ENCODE measurements at regions not wholly inside any gene's neighbourhood (a gene's known extent, or its start where the extent isn't known, plus 50 kb on each side); places are given as distances from the start of the nearest gene placed in this dataset.

DNA sequence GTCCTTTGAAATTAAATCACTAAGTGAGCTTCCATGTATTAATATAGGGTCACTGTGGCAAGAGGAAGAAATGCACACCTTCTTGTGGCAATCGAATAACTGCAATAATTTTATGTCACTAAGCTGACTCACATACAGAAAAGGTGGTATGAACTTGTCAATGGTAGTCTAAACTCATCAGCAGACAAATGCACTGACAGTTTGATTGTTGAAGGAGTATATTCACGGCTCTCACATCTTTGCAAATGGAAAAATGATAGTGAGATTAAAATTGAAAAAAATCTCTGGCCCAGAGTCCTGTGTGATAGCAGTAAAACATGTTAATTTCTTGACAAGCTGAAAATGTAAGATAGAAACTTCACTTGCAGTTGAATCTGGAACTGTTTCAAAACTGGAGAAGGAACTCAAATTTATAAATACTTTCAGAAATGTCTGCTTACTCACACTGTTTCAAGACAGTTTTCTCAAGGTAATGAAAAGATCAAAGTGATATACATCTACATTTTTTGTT lies 215.8 kb upstream of the CADM2 start:
- Histone ChIP-seq H4K8ac (ENCODE audit: low read depth in 2 of 2, low read length in 2 of 2) (no peak overlapping the region), H3K9me3 (ENCODE audit: control insufficient read depth, insufficient read depth, low read length) (no peaks in the 10 kb centered on the region), H3K9me1 (ENCODE audit: insufficient read depth, low read length) (no peaks in the 10 kb centered on the region), H3K4ac (ENCODE audit: low read depth, low read length) (no peak overlapping the region), H3K79me1 (ENCODE audit: low read depth in 1 of 2, low read length in 2 of 2) (no peaks in the 10 kb centered on the region), H2AK5ac (ENCODE audit: low read depth, low read length) (no peak overlapping the region), H2AFZ (replicated peaks; ENCODE audit: low read length, poor library complexity) (no peak overlapping the region), H3K9ac (ENCODE audit: low read depth, low read length) (no peak overlapping the region), H4K20me1 (ENCODE audit: insufficient read depth, low read length) (no peaks in the 10 kb centered on the region), H3K27ac (ENCODE audit: insufficient read depth, low read length) (no peak overlapping the region), H3K18ac (ENCODE audit: low read depth, low read length) (no peak overlapping the region), H4K5ac (ENCODE audit: low read depth, low read length) (no peak overlapping the region), H3K14ac (replicated peaks; ENCODE audit: low read depth, low read length) (no peak overlapping the region), H2BK5ac (ENCODE audit: low read depth, low read length, poor library complexity, severe bottlenecking) (no peak overlapping the region), H3K4me1 (ENCODE audit: control insufficient read depth, insufficient read depth, low read length) (no peaks in the 10 kb centered on the region), H3K56ac (ENCODE audit: extremely low read depth, insufficient read depth, low read length) (no peak overlapping the region), H2BK15ac (ENCODE audit: low read depth, low read length) (no peak overlapping the region), H3K36me3 (ENCODE audit: control insufficient read depth, insufficient read depth, low read length) (no peaks in the 10 kb centered on the region), H4K91ac (ENCODE audit: insufficient read depth, low read depth, low read length) (no peak overlapping the region), H2AK9ac (replicated peaks; ENCODE audit: low read depth, low read length, poor library complexity) (no peak overlapping the region), H3K27me3 (ENCODE audit: control insufficient read depth, insufficient read depth, low read length) (no peaks in the 10 kb centered on the region), H2BK120ac (ENCODE audit: low read depth, low read length) (no peak overlapping the region), H3K4me3 (ENCODE audit: insufficient read depth, low read depth, low read length) (no peak overlapping the region), H3K4me2 (ENCODE audit: low read depth, low read length) (no peak overlapping the region), H2BK20ac (ENCODE audit: low read depth, low read length) (no peak overlapping the region), H3K23ac (ENCODE audit: low read depth, low read length) (no peak overlapping the region)
- intact Hi-C loops (cut with micrococcal nuclease): loop anchor here (5.0 kb wide), 1 partner anchor 1531 kb away; no protein-coding TSS in a partner anchor
- no peak for DNase-seq
- no TSS peak for BruUV-seq (replicated peaks)
- ChIA-PET CTCF (no interaction called here), POLR2A (ENCODE audit: unreplicated experiment) (no interaction called here)
- TF ChIP-seq POLR2A (IDR thresholded peaks at IDR 0.05; ENCODE audit: low read depth, low read length): no peak
- no peak for TF ChIP-seq CEBPB (IDR thresholded peaks at IDR 0.05; ENCODE audit: low read depth, low read length)
- no peak for TF ChIP-seq MAFK (IDR thresholded peaks at IDR 0.05; ENCODE audit: low read depth, low read length)
- TF ChIP-seq FOS (IDR thresholded peaks at IDR 0.05; ENCODE audit: low read depth, low read length): no peak
- TF ChIP-seq RAD21 (IDR thresholded peaks at IDR 0.05; ENCODE audit: low read length): no peak
- TF ChIP-seq RFX5 (IDR thresholded peaks at IDR 0.05; ENCODE audit: low read depth, low read length): no peak
- TF ChIP-seq RCOR1 (IDR thresholded peaks at IDR 0.05; ENCODE audit: insufficient replicate concordance, low read length): no peak
- no peak for TF ChIP-seq NFE2L2 (IDR thresholded peaks at IDR 0.05; ENCODE audit: low read depth, low read length)
- no peak for TF ChIP-seq USF2 (IDR thresholded peaks at IDR 0.05; ENCODE audit: low read depth, low read length)
- TF ChIP-seq MXI1 (IDR thresholded peaks at IDR 0.05; ENCODE audit: borderline replicate concordance, low read depth, low read length): no peak
- no peak for TF ChIP-seq ELK1 (IDR thresholded peaks at IDR 0.05; ENCODE audit: borderline replicate concordance, low read depth, low read length)
- TF ChIP-seq BHLHE40 (IDR thresholded peaks at IDR 0.05; ENCODE audit: low read depth, low read length): no peak
- TF ChIP-seq CHD1 (IDR thresholded peaks at IDR 0.05; ENCODE audit: low read depth, low read length): no peak
- TF ChIP-seq, protein P1, sequence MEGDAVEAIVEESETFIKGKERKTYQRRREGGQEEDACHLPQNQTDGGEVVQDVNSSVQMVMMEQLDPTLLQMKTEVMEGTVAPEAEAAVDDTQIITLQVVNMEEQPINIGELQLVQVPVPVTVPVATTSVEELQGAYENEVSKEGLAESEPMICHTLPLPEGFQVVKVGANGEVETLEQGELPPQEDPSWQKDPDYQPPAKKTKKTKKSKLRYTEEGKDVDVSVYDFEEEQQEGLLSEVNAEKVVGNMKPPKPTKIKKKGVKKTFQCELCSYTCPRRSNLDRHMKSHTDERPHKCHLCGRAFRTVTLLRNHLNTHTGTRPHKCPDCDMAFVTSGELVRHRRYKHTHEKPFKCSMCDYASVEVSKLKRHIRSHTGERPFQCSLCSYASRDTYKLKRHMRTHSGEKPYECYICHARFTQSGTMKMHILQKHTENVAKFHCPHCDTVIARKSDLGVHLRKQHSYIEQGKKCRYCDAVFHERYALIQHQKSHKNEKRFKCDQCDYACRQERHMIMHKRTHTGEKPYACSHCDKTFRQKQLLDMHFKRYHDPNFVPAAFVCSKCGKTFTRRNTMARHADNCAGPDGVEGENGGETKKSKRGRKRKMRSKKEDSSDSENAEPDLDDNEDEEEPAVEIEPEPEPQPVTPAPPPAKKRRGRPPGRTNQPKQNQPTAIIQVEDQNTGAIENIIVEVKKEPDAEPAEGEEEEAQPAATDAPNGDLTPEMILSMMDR (conservative IDR thresholded peaks at IDR 0.05; ENCODE audit: low read depth, low read length): no peak
- no peak for TF ChIP-seq SMC3 (IDR thresholded peaks at IDR 0.05; ENCODE audit: low read depth, low read length)
- TF ChIP-seq MAZ (IDR thresholded peaks at IDR 0.05; ENCODE audit: borderline replicate concordance, low read depth, low read length): no peak
- dilution Hi-C loops (cut with HindIII; ENCODE audit: low sequenced_read_pairs, unreplicated experiment): no loop called here
- ATAC-seq (ENCODE audit: low read depth): no peak
- in situ Hi-C loops (cut with MboI; ENCODE audit: low sequenced_read_pairs): no loop called here
- WGBS, 2 experiments (ENCODE audit: extremely low coverage in 2 of 2, insufficient read length in 1 of 2): no CpG with 5 or more reads among the region's 2 CpGs

Measured in IMR-90 (cell line).